H9 (cell line): ENCODE measurements at regions not wholly inside any gene's neighbourhood (a gene's known extent, or its start where the extent isn't known, plus 50 kb on each side); places are given as distances from the start of the nearest gene placed in this dataset.

Experiments
- DNase-seq: peaks from one replicate; pipeline ENCODE4 v3.0.0-alpha.2; 2017
- H2AFZ ChIP-seq: one replicate; pipeline ENCODE4 v1.6.1; 2013; ENCODE audit warnings: mild to moderate bottlenecking, low read length, control low read depth, moderate library complexity
- H2AK5ac ChIP-seq: 2 replicates; pipeline ENCODE4 v1.6.1; 2013; ENCODE audit warnings: low read length, control low read depth, mixed read lengths; ENCODE audit not compliant: insufficient read length
- H2BK120ac ChIP-seq: one replicate; pipeline ENCODE4 v1.6.1; 2013; ENCODE audit warnings: low read depth, mild to moderate bottlenecking, low read length, control low read depth, inconsistent platforms; ENCODE audit not compliant: poor library complexity, severe bottlenecking
- H2BK12ac ChIP-seq: 2 replicates; pipeline ENCODE4 v1.6.1; 2013; ENCODE audit warnings: low read length, control low read depth, mixed read lengths, low read depth; ENCODE audit not compliant: insufficient read length
- H2BK15ac ChIP-seq: 2 replicates; pipeline ENCODE4 v1.6.1; 2013; ENCODE audit warnings: low read depth, low read length, control low read depth
- H2BK20ac ChIP-seq: one replicate; pipeline ENCODE4 v1.6.1; 2013; ENCODE audit warnings: low read depth, mild to moderate bottlenecking, low read length, control low read depth, inconsistent platforms; ENCODE audit not compliant: poor library complexity, severe bottlenecking
- H2BK5ac ChIP-seq: 2 replicates; pipeline ENCODE4 v1.6.1; 2013; ENCODE audit warnings: low read length, control low read depth, mixed read lengths; ENCODE audit not compliant: insufficient read length
- H3K14ac ChIP-seq: 2 replicates; pipeline ENCODE4 v1.6.1; 2013; ENCODE audit warnings: low read length, control low read depth; ENCODE audit not compliant: insufficient read depth
- H3K18ac ChIP-seq: 2 replicates; pipeline ENCODE4 v1.6.1; 2013; ENCODE audit warnings: low read depth, mild to moderate bottlenecking, mixed read lengths, low read length, control low read depth; ENCODE audit not compliant: insufficient read length
- H3K23ac ChIP-seq: 2 replicates; pipeline ENCODE4 v1.6.1; 2013; ENCODE audit warnings: low read length, control low read depth, mixed read lengths, low read depth; ENCODE audit not compliant: insufficient read length
- H3K23me2 ChIP-seq: 2 replicates; pipeline ENCODE4 v1.6.1; 2013; ENCODE audit warnings: low read depth, mild to moderate bottlenecking, mixed read lengths, low read length, control low read depth; ENCODE audit not compliant: insufficient read length, poor library complexity, severe bottlenecking
- H3K27ac ChIP-seq: 2 replicates; pipeline ENCODE4 v1.5.1; 2013; ENCODE audit warnings: low read length, control low read depth, mixed read lengths, low read depth; ENCODE audit not compliant: insufficient read length
- H3K27me3 ChIP-seq: 2 replicates; pipeline ENCODE4 v1.6.1; 2013; ENCODE audit warnings: low read length, control low read depth, inconsistent platforms; ENCODE audit not compliant: insufficient read depth
- H3K4ac ChIP-seq: 2 replicates; pipeline ENCODE4 v1.6.1; 2013; ENCODE audit warnings: low read depth, mild to moderate bottlenecking, control low read depth, inconsistent platforms, low read length, moderate library complexity
- H3K4me1 ChIP-seq: 2 replicates; pipeline ENCODE4 v1.6.1; 2013; ENCODE audit warnings: low read length, control low read depth, inconsistent platforms; ENCODE audit not compliant: insufficient read depth
- H3K4me2 ChIP-seq: 2 replicates; pipeline ENCODE4 v1.6.1; 2013; ENCODE audit warnings: low read length, control low read depth, mixed read lengths; ENCODE audit not compliant: insufficient read length, insufficient read depth
- H3K56ac ChIP-seq: 2 replicates; pipeline ENCODE4 v1.6.1; 2013; ENCODE audit warnings: low read depth, mild to moderate bottlenecking, mixed read lengths, low read length, control low read depth; ENCODE audit not compliant: insufficient read length
- H3K79me1 ChIP-seq: 2 replicates; pipeline ENCODE4 v1.6.1; 2013; ENCODE audit warnings: low read depth, mild to moderate bottlenecking, moderate library complexity, low read length, control low read depth, inconsistent platforms; ENCODE audit not compliant: insufficient read depth, poor library complexity, severe bottlenecking
- H3K79me2 ChIP-seq: 2 replicates; pipeline ENCODE4 v1.6.1; 2013; ENCODE audit warnings: low read length, control low read depth, inconsistent platforms; ENCODE audit not compliant: insufficient read depth
- H3K9ac ChIP-seq: 2 replicates; pipeline ENCODE4 v1.6.1; 2013; ENCODE audit warnings: low read length, control low read depth, mixed read lengths; ENCODE audit not compliant: insufficient read length; ENCODE audit errors: extremely low read depth
- H3K9me3 ChIP-seq: one replicate; pipeline ENCODE4 v1.6.1; 2013; ENCODE audit warnings: low read depth, low read length, inconsistent platforms; ENCODE audit not compliant: control insufficient read depth
- H3T11ph ChIP-seq: one replicate; pipeline ENCODE4 v1.6.1; 2013; ENCODE audit warnings: mild to moderate bottlenecking, low read length, control low read depth, inconsistent platforms
- H4K20me1 ChIP-seq: one replicate; pipeline ENCODE4 v1.6.1; 2013; ENCODE audit not compliant: control insufficient read depth, insufficient read length, insufficient read depth
- H4K5ac ChIP-seq: 2 replicates; pipeline ENCODE4 v1.6.1; 2013; ENCODE audit warnings: low read depth, mild to moderate bottlenecking, mixed read lengths, low read length, control low read depth; ENCODE audit not compliant: insufficient read length
- H4K8ac ChIP-seq: replicated peaks from 2 replicates; pipeline ENCODE4 v1.6.1; 2013; ENCODE audit warnings: low read length, control low read depth, mixed read lengths, low read depth; ENCODE audit not compliant: insufficient read length
- H4K91ac ChIP-seq: 2 replicates; pipeline ENCODE4 v1.6.1; 2013; ENCODE audit warnings: low read depth, mild to moderate bottlenecking, moderate library complexity, mixed read lengths, low read length, control low read depth; ENCODE audit not compliant: insufficient read length
- H3K27ac Mint-ChIP-seq, 3 experiments: 2 replicates in 2 of 3; 3 replicates in 1 of 3; pipeline ENCODE4 v1.8.0; 2020 to 2021; ENCODE audit warnings: mixed read lengths in 3 of 3, mild to moderate bottlenecking in 1 of 3, moderate library complexity in 1 of 3
- H3K27me3 Mint-ChIP-seq: 2 replicates; pipeline ENCODE4 v1.8.0; 2021; ENCODE audit warnings: low read depth, mild to moderate bottlenecking, moderate library complexity, mixed read lengths
- H3K36me3 Mint-ChIP-seq, 3 experiments: 2 replicates in 2 of 3; 3 replicates in 1 of 3; pipeline ENCODE4 v1.8.0; 2020 to 2021; ENCODE audit warnings: low read depth in 3 of 3, mixed read lengths in 3 of 3; ENCODE audit not compliant: insufficient read depth in 1 of 3
- H3K4me1 Mint-ChIP-seq, 2 experiments: 2 replicates each; pipeline ENCODE4 v1.8.0; 2020; ENCODE audit warnings: mixed read lengths in 2 of 2
- H3K4me3 Mint-ChIP-seq, 2 experiments: 2 replicates in 1 of 2; 3 replicates in 1 of 2; pipeline ENCODE4 v1.8.0; 2020 to 2021; ENCODE audit warnings: mild to moderate bottlenecking in 2 of 2, mixed read lengths in 2 of 2, moderate library complexity in 1 of 2
- H3K9me3 Mint-ChIP-seq, 2 experiments: 2 replicates in 1 of 2; 3 replicates in 1 of 2; pipeline ENCODE4 v1.8.0; 2020; ENCODE audit warnings: mild to moderate bottlenecking in 2 of 2, mixed read lengths in 2 of 2, moderate library complexity in 1 of 2
- CTCF ChIP-seq: fragments of 200-600 bp; sonication (generic); conservative IDR thresholded peaks from 3 replicates; pipeline ENCODE4 v1.8.0; 2021; ENCODE audit warnings: antibody characterized with exemption, mild to moderate bottlenecking
- WGBS: extraction: QIAGEN DNeasy Blood & Tissue Kit; methylation state at CpG from one replicate; pipeline ENCODE4 v1.1.7; 2013; ENCODE audit warnings: missing lambda C conversion rate, low lambda C conversion rate, mixed read lengths; ENCODE audit not compliant: insufficient read length; ENCODE audit errors: extremely low coverage; 5-methylcytosine and 5-hydroxymethylcytosine counted together

GRCh38 chr1:29646161-29646775 lies 409.9 kb downstream of the PTPRU start:
- no peak overlapping the region for H4K8ac ChIP-seq
- no peak overlapping the region for H3K27ac ChIP-seq
- peak; percentile 19 for DNase-seq
- Mint-ChIP-seq H3K4me3 (no peak overlapping the region), H3K27me3 (no peaks in the 10 kb centered on the region; the same call in 1 of the 2 replicates), H3K4me1 (peaks cover 16 to 17% of the 10 kb centered on the region in 2 experiments), H3K9me3 (no peaks in the 10 kb centered on the region), H3K36me3 (no peaks in the 10 kb centered on the region), H3K27ac (no peak overlapping the region; a peak in 1 of 7 replicates)
- H3K23ac ChIP-seq = no peak overlapping the region
- no peak overlapping the region for H4K5ac ChIP-seq
- H3K23me2 ChIP-seq = no peaks in the 10 kb centered on the region
- H3K4me2 ChIP-seq = no peak overlapping the region
- H3K56ac ChIP-seq = no peak overlapping the region
- H3K79me2 ChIP-seq = no peaks in the 10 kb centered on the region
- H3K4ac ChIP-seq = no peak overlapping the region
- H3K27me3 ChIP-seq = no peaks in the 10 kb centered on the region
- H4K20me1 ChIP-seq = no peaks in the 10 kb centered on the region
- H3K9me3 ChIP-seq = no peaks in the 10 kb centered on the region
- H2BK12ac ChIP-seq = no peak overlapping the region
- no peak overlapping the region for H3K9ac ChIP-seq
- no peak overlapping the region for H4K91ac ChIP-seq
- H2AFZ ChIP-seq = no peak overlapping the region
- no peaks in the 10 kb centered on the region for H3K79me1 ChIP-seq
- no peak for TF ChIP-seq CTCF
- no peak overlapping the region for H2BK20ac ChIP-seq
- H3K14ac ChIP-seq = no peak overlapping the region
- no CpG with 5 or more reads among the region's 7 CpGs for WGBS
- H2BK15ac ChIP-seq = no peak overlapping the region
- no peak overlapping the region for H3K18ac ChIP-seq
- H3K4me1 ChIP-seq = no peaks in the 10 kb centered on the region; the same call in 1 of the 2 replicates
- no peak overlapping the region for H2BK5ac ChIP-seq
- no peak overlapping the region for H3T11ph ChIP-seq
- H2AK5ac ChIP-seq = no peak overlapping the region
- no peak overlapping the region for H2BK120ac ChIP-seq
